ENCODE measurements at regions not wholly inside any gene's neighbourhood (a gene's known extent, or its start where the extent isn't known, plus 50 kb on each side); places are given as distances from the start of the nearest gene placed in this dataset.
"Not testable (repeated sequence)": the region's sequence is repeated elsewhere in the genome, so short reads cannot be mapped to it uniquely, and the experiment has no call there.

DNA sequence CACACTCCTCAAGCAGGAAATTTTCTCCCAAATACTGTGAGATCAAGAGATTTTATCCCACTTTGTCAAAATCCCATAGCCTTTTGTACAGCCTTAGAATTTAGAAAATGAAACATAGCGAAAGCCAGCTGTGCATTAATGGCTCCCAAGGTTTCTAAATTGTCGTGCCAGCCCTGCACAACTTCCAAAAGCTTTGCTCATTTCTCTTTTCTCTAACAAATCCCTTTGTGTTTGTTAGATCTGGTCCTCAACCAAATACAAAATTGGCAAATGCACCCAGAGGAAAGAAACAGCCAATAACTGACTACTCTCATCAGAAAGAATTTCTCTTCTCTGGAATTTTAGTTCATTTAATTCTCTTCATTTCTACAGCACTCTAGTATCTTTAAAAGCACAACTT lies 361.1 kb downstream of the INSIG2 start:
- no peak for DNase-seq

DNA sequence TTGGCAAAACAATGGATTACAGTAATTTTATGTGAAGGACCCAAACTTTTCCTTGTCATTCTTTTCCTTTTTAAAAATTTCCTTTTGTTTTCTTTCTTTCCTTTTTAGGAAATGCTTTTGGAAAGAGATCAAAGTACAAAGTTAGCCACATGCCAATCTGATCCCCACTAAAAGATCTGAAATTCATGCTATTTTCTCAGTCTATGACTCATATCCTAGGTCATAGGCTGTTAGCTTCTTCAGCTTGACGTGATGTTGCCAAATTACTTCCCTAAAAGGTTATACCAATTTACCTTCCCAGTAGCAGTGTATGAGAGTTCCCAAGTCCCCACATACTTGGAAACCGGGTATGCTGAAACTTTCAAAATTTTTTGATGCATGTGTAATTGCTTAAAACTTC lies 355.3 kb downstream of the INSIG2 start:
- DNase-seq = no peak

DNA sequence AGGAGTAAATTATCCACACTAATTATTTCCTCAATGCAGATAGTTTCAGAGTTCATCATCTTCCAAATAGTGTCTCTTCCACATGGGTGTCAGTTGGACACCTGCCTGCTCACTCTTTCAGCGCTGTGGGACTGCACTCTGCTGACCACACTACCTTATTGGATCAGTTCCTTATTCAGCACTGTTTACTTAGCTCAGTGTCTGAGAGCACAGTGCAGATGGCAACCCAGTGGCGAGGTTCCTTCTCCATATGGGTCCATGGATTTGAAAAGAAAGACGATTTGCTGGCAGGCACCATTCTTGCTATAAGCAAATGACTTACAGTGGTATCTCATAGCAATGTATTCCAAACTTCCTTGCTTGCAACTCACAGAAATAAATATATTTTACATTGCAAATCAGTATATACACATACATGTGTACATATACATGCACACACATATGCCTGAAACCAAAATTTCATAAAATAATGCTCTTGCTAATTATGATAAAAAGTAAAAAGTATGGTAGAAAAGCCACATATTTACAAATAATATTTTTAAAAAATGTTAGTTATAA lies 354.8 kb downstream of the INSIG2 start:
- DNase-seq = no peak

DNA sequence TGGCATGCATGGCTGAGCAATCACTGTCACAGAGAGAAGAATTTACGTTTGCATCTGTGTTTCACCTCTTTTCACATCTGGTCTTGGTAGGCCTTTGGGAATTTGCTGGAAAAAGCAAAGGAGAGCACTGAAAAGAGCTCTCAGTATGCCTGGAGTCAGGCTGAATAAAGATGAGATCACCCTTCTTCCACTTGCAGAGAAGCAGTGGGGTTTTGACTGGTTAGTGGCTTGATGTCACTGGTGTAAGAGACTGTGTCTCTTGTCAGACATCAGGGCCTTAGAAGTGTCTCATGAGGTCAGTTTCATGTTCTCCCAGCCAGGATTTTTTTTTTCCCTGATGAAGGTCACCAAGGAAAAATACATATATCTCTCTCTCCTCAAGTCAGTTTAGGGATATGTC lies 353.8 kb downstream of the INSIG2 start:
- no peak for DNase-seq

DNA sequence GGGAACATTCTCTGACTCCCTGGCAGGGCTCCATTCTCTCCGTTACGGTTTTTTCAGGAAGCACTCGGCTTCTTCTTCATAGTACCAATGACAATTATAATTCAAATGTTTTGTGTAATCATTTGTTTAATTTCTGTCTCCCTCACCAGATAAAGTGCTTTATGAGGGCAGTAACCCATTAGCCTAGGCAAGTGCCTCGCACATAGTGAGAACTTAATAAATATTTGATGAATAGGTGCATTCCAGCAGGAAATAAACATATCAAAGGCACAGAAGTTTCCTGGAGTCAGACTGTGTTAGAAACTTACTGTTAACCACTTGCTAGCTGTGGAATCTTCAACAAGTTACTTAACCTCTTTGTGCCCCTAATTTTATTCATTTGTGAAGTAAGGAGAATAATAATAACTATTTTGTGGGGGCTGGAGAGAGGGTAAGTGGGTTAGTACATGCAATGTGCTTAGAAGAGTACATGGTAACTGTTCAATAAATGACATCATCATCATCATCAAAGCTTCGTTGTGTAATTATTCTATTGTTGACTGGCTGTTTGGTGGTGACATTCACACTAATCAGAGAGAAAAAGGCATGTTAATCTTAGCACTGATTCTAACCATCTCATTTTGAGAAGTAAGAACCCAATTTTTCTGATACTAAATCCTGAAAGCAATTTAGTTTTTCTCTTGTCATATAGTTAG lies 352.3 kb downstream of the INSIG2 start:
- no peak for DNase-seq

DNA sequence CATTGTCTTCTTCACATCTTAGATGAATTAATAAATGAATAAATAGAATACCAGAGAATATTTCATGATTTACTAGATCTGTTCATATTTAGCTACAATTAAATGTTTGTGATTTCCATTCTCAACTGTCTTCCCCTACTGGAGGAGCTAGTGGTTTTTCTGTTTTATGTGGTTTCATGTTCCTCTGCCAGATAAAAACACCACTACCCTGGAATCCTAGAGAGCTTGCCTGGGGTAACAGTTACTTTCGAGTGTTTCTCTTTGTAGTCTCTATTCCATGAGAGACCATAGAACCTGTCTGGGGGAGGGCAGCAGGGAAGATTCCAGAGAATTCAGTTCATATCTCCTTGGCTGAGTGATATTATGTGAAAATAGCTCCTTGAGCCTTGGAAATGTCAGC lies 349.2 kb downstream of the INSIG2 start:
- no peak for DNase-seq

DNA sequence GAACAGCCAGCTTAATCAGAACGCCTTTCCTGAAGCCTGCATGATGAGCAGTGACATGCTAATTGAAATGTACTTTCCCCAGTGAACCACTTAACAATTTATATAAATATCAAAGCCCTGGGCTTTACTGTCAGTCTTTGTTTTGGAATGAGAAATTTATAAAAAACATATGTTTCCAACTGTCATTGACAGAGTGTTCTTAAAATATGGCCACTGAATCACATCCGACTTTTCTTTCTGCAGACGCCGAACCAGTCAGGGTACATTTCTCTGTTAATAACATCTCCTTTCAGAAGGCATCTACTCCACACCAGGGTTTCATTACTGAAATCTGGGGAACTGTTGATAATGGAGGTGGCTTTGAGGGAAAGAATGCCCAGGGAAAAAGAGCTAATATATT lies 343.7 kb downstream of the INSIG2 start:
- DNase-seq = no peak

DNA sequence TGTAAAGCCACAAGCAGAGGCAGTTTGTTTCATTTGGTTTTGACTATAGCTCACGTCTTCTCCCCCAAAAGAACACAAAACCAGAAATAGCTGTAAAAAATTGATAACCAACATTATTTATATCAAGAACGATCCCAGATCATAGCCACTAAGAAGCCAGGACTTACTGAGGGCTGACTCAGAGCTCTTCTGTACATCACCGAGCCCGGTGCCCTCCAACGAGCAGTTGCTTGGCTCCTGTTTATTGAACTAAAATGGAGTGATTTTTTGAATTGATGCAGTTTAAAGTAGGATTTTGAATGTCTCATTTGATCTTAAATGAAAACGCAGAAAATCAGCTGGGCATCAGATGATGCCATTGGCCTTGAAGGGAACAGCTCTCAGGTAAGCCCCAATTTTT lies 343.3 kb downstream of the INSIG2 start:
- no peak for DNase-seq

DNA sequence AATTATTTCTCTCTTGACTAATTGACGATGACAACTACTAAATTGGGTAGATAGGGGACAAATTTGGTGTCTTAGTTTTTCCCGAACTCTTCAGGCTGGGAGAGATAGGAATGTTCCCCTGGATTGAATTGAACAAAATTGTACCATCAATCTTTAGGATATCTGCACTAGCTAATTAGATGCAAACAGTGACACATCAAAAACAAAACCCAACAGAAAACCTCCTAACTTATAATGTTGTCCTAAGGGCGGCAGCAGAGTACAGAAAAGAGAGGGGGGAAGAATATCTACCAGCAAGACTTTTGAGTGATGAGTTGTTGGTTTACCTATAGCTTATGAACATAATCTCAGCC lies 342.9 kb downstream of the INSIG2 start:
- no peak for DNase-seq

DNA sequence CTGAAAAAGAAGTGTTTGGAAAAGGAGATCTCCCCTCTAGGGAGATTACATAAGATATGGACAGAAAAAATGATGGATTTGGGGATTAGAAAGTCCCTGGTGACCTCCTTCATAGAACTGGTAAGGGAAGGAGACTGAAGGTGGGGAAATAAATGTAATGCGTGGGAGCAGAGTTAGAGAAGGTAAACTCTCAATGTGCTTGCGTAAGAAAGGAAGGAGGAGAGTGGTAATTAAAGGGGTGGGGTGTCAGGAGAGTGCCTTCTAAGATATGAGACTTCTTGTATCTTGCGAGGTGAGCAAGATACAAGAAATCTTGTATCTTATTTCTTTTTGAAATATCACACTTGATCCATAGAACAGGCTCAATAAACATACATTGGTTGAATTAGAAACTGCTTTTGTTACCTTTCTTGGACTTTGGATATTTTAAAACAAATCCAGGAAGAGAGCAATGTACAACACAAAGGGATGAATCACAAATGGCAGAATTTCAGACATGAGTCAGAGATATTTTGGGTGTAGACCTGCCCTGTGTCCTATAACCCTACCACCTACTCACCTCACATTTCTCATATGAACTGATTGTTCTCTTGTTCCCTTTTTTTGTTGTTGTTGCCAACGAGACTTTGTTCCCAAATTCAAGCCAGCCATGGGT lies 342.4 kb downstream of the INSIG2 start:
- no peak for DNase-seq

DNA sequence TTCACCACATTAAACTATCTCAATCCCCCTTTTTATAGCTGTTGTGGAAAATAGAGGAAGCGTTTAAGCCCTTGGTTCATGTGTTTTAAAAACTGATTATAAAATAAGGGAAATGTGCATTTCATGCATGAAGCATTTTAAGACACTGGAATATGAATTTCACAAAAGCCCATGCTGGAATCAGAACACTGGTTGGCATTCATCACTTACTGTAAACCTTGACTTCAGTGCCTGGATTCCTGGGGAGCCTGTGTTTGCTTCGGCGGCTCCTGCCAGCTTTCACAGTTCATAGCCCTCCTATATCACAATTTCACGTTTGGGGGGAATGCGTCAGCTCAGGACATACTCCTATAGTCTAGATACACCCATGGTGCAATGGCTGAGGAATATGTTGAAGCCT lies 336.9 kb downstream of the INSIG2 start:
- DNase-seq = no peak

DNA sequence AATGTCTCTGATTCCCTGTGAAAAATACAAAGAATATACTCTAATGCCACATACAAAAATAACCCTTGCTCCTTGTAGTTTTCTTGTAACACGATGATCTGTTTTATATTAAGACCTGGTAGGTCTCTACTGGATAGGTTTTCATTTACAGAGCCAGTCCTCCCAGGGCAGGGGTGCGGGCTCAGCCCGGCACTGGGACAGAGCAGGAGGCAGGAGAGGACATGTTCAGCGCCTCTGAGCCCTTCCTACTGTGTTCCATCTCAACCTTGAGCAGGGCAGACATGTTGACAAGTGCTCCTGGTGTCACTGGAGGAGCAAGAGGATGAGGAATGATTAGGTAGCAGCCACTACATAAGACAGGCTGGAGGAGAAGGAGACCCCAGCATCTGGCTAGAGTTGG lies 335.5 kb downstream of the INSIG2 start:
- DNase-seq = no peak

DNA sequence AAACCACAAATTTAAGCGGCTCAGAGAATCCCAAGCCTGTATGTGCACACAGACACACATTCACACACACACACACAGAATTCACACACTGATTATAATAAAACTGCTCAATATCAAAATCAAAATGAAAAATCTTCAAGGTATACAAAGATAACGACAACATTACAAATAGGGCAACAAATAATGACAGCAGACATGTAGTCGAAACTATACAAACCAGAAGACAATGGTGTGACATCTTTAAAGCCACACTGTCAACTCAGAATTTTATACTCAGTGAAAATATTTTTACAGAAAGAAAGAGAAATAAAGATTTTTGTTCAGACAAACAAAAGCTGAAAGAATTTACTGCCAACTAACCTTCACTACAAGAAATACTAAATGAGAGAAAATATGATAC lies 333.4 kb downstream of the INSIG2 start:
- DNase-seq = no peak

DNA sequence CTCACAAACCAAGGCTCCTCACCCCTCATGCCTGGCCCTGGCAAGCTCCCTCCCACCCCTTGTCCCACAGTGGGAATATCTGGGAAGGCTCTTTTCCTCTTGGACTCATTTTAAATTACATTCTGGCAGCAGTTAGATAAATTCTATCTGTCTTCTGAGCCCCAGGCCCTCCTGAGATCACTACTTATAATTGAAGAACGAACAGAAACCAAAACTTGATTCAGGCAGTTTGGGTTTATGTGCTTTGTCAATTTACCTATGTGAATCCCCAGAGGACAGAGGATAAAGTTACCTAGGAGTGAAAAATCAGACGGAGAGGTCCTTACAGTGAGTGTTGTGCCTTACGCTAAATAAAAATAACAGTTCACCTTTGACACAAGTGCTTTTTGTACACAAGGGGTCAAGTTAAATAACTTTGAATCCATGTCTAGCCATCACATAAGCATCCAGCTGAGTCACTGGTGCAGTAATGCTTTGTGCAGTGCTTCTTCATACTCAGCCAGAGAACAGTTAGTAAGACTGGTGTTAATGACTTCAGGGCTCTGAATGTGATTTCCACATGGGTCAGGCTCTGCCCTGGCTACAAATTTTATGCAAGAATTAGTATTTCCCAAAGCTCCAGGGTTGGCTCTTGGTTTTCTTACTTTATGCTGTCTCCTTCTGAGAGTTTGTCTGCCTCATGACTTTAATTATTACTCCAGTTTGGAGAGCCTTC lies 329.3 kb downstream of the INSIG2 start:
- DNase-seq = no peak

DNA sequence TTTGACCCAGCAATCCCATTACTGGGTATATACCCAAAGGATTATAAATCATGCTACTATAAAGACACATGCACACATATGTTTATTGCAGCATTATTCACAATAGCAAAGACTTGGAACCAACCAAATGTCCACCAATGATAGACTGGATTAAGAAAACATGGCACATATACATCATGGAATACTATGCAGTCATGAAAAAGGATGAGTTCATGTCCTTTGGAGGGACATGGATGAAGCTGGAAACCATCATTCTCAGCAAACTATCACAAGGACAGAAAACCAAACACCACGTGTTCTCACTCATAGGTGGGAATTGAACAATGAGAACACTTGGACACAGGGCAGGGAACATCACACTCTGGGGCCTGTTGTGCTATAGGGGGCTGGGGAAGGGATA lies 326.9 kb downstream of the INSIG2 start:
- DNase-seq = not testable (repeated sequence)

DNA sequence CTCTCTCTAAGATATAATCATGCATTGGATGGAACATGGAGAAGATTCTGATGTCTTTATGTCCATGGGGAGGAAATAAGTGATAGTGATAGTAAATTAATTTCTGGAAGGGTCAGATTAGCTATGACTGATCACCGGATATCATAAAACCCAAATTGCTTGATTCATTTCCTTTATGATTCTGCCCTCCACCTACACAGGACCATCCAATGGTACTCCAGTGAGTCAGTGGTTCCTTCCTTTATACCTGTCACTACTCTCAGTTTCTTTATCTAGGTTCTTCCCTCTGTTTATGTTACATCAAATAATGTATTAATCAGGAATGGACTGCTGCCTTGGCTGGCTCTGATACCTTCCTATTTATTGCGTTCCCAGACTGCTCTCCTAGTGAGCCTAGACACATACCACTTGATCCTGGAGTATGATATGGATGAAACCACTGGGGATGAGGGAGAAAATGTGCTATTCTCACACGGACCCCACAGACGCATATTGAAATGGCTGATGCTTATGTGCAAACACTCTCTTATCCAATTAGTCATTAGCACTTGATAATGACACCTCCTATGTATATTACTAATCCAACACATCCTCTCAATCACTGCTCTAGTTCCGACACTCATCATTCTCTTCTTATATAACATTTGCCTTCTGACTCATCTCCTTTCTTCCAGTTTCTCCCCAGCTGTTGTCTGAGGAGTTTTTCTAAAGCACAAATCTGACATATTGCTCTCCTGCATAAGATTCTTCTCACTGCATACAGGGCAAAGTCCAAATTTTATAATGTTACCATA lies 315.6 kb downstream of the INSIG2 start:
- no peak for DNase-seq

DNA sequence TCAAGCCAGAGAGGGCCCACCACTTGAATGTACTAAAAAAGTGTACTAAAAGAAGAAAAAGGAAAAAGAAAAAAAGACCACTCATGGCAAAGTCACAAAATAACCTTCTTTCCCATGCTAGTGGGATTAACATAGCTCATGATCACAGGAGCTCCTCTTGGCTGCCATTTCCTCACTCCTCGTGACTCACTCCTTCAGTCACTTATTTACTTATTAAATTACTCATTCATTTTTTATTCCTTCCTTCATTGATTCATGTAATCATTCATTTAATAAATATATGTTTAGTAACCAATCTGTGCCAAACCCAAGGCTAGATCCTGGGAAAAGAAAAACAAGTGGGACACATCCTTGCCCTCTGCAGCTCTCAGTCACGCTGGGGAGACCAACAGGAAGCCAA lies 300.5 kb downstream of the INSIG2 start:
- no peak for DNase-seq

DNA sequence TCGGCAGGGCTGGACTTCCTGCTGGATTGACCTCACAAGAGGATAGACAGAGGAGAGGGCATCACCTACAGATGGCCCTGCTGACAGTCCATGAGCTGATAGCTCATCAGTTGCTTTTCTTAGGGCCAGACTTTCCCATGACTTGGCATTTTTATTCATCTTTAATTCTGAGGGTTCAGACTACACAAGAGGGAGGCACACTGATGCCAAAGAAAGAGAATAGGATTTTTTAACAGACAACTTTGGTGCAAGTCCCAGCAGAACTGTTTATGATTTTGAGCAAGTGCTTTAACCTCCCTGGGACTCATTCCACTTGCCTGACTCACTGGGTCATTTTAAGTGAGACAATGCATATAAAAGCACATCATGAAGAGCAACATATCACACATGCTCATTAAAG lies 299.2 kb downstream of the INSIG2 start:
- no peak for DNase-seq

DNA sequence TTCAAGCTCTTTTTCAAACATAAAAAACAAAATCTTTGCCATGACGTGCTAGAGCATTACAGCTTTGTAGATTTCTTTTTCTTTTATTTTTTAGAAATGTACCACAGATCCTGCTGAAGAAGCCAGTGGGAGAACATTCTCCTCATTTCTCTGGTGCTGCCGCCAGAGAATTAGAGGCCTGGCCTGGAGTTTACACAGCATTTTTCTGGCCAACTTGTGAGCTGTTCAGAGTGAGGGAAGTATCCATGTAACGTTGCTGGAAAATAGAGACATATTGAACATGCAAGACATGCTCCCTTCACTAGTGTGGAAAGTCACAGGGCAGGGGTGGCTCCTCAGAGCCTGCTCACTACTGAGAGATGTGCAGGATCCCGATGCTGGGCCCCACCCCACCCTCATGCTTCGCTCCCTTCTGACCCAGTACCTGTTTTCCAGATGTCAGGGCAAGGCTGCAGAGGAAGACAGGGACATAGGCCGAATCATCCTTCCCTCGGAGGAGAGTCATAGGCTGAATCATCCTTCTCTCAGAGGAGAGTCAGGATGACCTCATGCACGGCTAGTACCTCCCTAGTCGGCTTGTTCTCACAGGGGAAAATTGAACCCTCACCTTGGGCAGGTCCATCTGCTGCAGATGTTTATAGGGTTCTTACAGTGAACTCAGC lies 298.5 kb downstream of the INSIG2 start:
- no peak for DNase-seq

DNA sequence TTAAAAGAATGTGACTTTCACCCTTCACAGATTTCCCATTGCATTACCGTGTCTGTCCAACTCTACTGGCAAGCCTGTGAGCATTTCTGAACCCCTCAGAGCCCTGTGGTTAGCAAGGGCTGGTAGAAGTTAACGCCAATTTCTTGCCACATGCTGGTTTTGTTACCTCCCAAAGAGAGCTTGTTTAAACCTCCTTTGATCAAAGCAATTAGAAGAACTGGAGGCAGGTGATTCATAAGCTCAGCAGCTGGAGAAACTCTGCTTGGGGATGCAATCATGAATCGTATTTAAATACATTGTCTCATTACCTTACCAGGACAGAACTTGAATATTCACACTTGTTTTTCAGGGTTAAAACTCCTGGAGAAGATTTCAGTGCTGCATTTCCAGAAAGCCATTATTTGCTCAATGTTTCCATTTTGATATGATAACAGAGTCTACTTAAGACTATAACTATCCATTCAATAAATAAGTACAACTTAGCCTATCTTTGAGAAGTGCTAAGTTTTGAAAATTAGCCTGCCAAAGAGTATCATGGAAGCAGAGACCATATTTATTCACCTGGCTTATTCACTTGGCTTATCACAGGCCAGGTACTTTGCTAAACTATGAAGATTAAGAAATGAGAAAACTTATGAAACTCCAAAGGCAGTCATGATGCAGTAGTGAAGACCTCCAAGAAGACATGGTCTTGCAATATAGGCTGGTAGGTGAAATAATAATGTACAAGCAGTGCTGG lies 292.8 kb downstream of the INSIG2 start:
- no peak for DNase-seq

DNA sequence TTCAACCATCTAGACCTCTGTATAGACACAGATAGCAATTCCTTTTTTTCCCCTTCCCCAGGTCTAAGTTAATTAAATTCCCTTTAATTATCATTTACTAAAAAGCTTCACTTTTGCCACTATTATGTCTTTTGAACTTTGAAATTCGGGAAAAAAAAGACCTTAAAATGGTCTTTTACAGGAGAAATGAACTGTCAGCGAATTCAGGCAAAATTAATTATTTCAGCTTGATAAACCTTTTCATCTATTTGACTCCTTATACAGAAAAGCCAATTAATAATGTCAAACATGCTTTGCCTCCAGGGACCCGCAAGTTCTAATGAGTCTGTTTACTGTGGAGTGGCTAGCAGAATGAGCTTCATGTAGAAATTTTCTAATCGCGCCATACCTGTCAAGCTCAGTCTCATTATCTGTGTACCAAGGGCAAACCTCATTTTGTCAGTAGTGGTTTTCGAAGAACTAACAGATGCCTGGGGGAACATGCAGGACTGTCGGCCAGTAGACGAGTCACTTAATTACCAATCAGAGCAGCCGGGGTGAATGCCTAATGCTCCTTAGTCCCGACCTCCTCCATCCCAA lies 287.7 kb downstream of the INSIG2 start:
- no peak for DNase-seq
